Activated B cell treated with CpG ODN at 0.5 μM for 24 hours (primary cell): ENCODE measurements at regions not wholly inside any gene's neighbourhood (a gene's known extent, or its start where the extent isn't known, plus 50 kb on each side); places are given as distances from the start of the nearest gene placed in this dataset.

Experiments
- ATAC-seq: fragments of 200-7000 bp; cut with Tn5 transposase; one replicate; pipeline ENCODE4 v1.10.0; 2021; ENCODE audit warnings: low read depth, mild to moderate bottlenecking, moderate library complexity
- CTCF ChIA-PET: fragments of 350-600 bp; sonication (Branson Sonifier 250); formaldehyde crosslinking; loops from one replicate; lab custom pipeline; 2021; ENCODE audit warnings: antibody characterized with exemption; lab: Charles Lee
- POLR2A ChIA-PET: fragments of 350-600 bp; sonication (Branson Sonifier 250); formaldehyde crosslinking; loops from one replicate; lab custom pipeline; 2021; ENCODE audit warnings: antibody characterized with exemption; lab: Charles Lee
- DNase-seq: peaks from one replicate; pipeline ENCODE4 v3.0.0; 2022
- H3K27ac Mint-ChIP-seq: one replicate; pipeline ENCODE4 v1.8.0; 2020; ENCODE audit warnings: mixed read lengths
- H3K27me3 Mint-ChIP-seq: one replicate; pipeline ENCODE4 v1.8.0; 2021; ENCODE audit warnings: mixed read lengths
- H3K36me3 Mint-ChIP-seq: one replicate; pipeline ENCODE4 v1.8.0; 2021; ENCODE audit warnings: low read depth, mixed read lengths
- H3K4me1 Mint-ChIP-seq: one replicate; pipeline ENCODE4 v1.8.0; 2021; ENCODE audit warnings: mixed read lengths
- H3K4me3 Mint-ChIP-seq: one replicate; pipeline ENCODE4 v1.8.0; 2020; ENCODE audit warnings: mild to moderate bottlenecking, mixed read lengths
- H3K9me3 Mint-ChIP-seq: one replicate; pipeline ENCODE4 v1.8.0; 2020; ENCODE audit warnings: mixed read lengths
- CTCF ChIP-seq: fragments of 200-600 bp; IDR thresholded peaks from one replicate; pipeline ENCODE4 v1.8.0; 2022; ENCODE audit warnings: antibody characterized with exemption, mild to moderate bottlenecking
- intact Hi-C: fragments of 100-400 bp; cut with micrococcal nuclease; formaldehyde crosslinking; loops from one replicate; pipeline ENCODE4 v1.15.1; 2024

- H3K9me3 Mint-ChIP-seq: no peaks in the 10 kb centered on the region
- DNase-seq (no peak), ATAC-seq (no peak)
- intact Hi-C loops: no loop called here
- H3K36me3 Mint-ChIP-seq: no peaks in the 10 kb centered on the region
- no peak for TF ChIP-seq CTCF
- H3K27ac Mint-ChIP-seq: no peak overlapping the region
- POLR2A ChIA-PET: interaction anchor here (0.6 kb wide), 1 partner anchor 1298 kb away, joined by 3 read pairs; no protein-coding TSS in a partner anchor
- H3K4me3 Mint-ChIP-seq: no peak overlapping the region
- H3K27me3 Mint-ChIP-seq: no peaks in the 10 kb centered on the region
- CTCF ChIA-PET: no interaction called here
- no peaks in the 10 kb centered on the region for H3K4me1 Mint-ChIP-seq
Observed at GRCh38 chr10:130340816-130341215, 204.6 kb downstream of the GLRX3 start.

GRCh38 chr10:130341356-130341755 lies 205.2 kb downstream of the GLRX3 start:
- H3K27ac Mint-ChIP-seq: no peak overlapping the region
- POLR2A ChIA-PET: no interaction called here
- intact Hi-C loops: no loop called here
- H3K4me3 Mint-ChIP-seq: no peak overlapping the region
- H3K4me1 Mint-ChIP-seq: no peaks in the 10 kb centered on the region
- TF ChIP-seq CTCF: no peak
- no peaks in the 10 kb centered on the region for H3K36me3 Mint-ChIP-seq
- no peaks in the 10 kb centered on the region for H3K27me3 Mint-ChIP-seq
- CTCF ChIA-PET: no interaction called here
- ATAC-seq (no peak), DNase-seq (no peak)
- H3K9me3 Mint-ChIP-seq: no peaks in the 10 kb centered on the region

DNA sequence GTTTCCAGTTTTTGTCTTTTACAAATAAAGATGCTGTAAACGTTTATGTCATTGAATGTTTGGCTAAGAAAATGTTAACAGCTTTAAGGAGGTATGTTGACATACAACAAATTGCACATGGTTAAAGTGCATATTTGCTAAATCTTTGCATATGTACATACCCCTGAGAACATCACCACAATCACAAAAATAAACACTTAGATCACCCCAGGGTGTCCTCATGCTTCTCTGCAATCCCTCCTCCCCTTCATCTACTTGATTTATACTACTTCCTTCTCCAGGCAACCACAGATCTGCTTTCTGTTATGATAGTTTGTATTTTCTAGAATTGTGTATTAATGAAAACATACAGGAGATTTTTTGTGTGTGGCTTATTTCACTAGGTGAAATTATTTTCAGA lies 209.5 kb downstream of the GLRX3 start:
- TF ChIP-seq CTCF: no peak
- no peak for ATAC-seq
- Mint-ChIP-seq H3K9me3 (peaks cover 5% of the 10 kb centered on the region), H3K27ac (no peak overlapping the region), H3K4me3 (no peak overlapping the region), H3K36me3 (no peaks in the 10 kb centered on the region), H3K27me3 (no peaks in the 10 kb centered on the region), H3K4me1 (no peaks in the 10 kb centered on the region)
- no peak for DNase-seq
- POLR2A ChIA-PET: no interaction called here
- CTCF ChIA-PET: no interaction called here
- intact Hi-C loops: no loop called here

DNA sequence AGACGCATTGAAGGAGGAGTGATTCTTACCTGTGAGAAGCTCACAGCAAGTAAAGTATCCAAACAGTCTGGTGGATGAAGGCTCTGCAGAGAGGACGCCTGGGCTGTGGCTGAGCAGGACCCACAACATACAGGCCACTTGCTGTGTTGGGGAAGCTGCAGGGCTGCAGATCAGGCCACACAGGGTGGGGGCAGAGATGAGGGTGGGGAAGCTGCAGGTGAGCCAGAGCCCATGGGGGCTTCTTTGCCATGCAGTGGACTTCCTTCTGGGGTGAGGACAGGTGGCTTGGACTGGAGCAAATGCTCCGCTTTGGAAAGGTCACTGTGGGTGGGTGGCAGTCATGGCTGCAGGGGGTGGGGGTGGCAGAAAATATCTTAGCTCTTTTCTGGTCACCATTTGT lies 214.8 kb downstream of the GLRX3 start:
- H3K27ac Mint-ChIP-seq: no peak overlapping the region
- CTCF ChIA-PET: no interaction called here
- peaks cover 6% of the 10 kb centered on the region for H3K9me3 Mint-ChIP-seq
- DNase-seq (no peak), ATAC-seq (no peak)
- intact Hi-C loops: no loop called here
- POLR2A ChIA-PET: no interaction called here
- H3K4me3 Mint-ChIP-seq: no peak overlapping the region
- TF ChIP-seq CTCF: no peak
- no peaks in the 10 kb centered on the region for H3K27me3 Mint-ChIP-seq
- no peaks in the 10 kb centered on the region for H3K36me3 Mint-ChIP-seq
- no peaks in the 10 kb centered on the region for H3K4me1 Mint-ChIP-seq

DNA sequence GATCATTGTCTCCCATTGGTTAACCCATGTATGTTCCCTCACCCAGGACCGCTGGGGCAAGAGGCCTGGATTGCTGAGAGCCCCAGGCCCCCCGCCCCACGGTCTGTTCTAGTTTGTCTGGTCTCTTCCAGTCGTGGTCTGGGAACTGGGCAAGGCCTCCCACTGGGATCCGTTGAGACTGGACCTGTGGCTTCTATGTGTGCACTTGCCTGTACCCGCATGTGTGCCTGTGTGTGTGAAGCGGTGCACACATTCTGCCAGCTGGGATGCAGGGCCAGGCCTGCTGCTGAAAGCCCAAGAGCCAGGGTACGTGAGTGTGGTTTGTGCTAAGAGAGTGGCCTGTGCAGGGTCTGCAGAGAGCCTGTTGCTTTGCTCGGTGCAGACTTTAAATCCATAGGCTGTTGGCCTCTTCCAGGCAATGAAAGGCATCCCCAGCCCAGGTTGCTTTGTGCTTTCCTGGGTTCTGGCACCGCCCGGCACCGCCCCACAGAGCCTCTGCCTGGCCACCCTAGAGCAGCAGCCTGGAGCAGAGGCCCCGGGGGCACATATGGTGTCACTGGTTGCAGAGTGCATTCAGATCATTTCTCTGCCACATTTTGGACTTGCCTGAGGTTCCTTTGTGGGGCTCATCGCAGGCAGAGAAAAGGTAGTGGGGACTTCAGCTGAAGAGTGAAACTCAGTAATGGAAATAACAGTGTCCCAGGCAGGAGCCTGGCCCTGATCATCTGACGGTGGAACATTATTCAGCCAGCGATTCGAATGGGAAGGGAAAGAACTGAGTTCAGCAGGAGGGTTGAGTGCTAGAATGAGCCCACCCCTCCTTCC lies 215.5 kb downstream of the GLRX3 start:
- no peak for TF ChIP-seq CTCF
- no peaks in the 10 kb centered on the region for H3K36me3 Mint-ChIP-seq
- peaks cover 6% of the 10 kb centered on the region for H3K9me3 Mint-ChIP-seq
- H3K4me3 Mint-ChIP-seq: no peak overlapping the region
- H3K27me3 Mint-ChIP-seq: no peaks in the 10 kb centered on the region
- intact Hi-C loops: no loop called here
- ATAC-seq (no peak), DNase-seq (no peak)
- H3K4me1 Mint-ChIP-seq: no peaks in the 10 kb centered on the region
- no peak overlapping the region for H3K27ac Mint-ChIP-seq
- CTCF ChIA-PET: no interaction called here
- POLR2A ChIA-PET: no interaction called here
